ENCODE measurements at regions not wholly inside any gene's neighbourhood (a gene's known extent, or its start where the extent isn't known, plus 50 kb on each side); places are given as distances from the start of the nearest gene placed in this dataset.
"Not testable (repeated sequence)": the region's sequence is repeated elsewhere in the genome, so short reads cannot be mapped to it uniquely, and the experiment has no call there.

DNA sequence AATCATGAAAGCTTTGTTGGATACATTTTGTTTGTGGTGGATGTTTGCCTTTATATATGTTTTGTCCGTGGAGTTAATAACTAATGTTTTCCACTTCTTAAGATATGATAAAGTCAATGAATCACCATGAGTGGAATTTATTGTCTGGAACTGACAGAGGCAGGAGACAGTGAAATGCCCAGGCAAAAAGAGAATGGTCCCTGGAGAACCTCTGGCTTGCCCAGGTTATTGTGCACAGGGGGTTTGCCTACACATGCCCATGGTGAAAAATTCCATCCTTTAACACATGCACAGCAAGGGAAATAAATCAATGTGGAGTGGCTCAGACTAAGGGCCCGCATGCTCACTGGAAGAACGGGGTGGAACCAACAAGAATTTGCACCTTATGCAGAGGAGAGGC lies 964.3 kb upstream of the GRIA3 start:
- intact Hi-C loops (cut with micrococcal nuclease; ENCODE audit: unreplicated experiment), result no loop called here
- no TSS peak for BruUV-seq (replicated peaks)
- Mint-ChIP-seq H3K4me1 (ENCODE audit: low read depth, unreplicated experiment) (no peaks in the 10 kb centered on the region), H3K27me3 (ENCODE audit: insufficient read depth, unreplicated experiment) (no peaks in the 10 kb centered on the region), H3K36me3 (ENCODE audit: insufficient read depth, unreplicated experiment) (no peaks in the 10 kb centered on the region), H3K4me3 (ENCODE audit: unreplicated experiment) (no peak overlapping the region), H3K27ac (ENCODE audit: unreplicated experiment) (no peak overlapping the region), H3K9me3 (ENCODE audit: unreplicated experiment) (peaks cover 3% of the 10 kb centered on the region)
- Histone ChIP-seq H3K36me3 (ENCODE audit: control insufficient read depth, insufficient read depth, low read length) (no peaks in the 10 kb centered on the region), H3K4me3 (ENCODE audit: low read depth, low read length) (no peak overlapping the region), H3K4me1 (no peaks in the 10 kb centered on the region), H3K27me3 (replicated peaks; ENCODE audit: control insufficient read depth, insufficient read depth, low read length) (no peaks in the 10 kb centered on the region), H3K9me3 (no peaks in the 10 kb centered on the region)
- POLR2A ChIA-PET, result no interaction called here
- no peak for DNase-seq
- CTCF ChIA-PET, result no interaction called here
- TF ChIP-seq, protein P1, sequence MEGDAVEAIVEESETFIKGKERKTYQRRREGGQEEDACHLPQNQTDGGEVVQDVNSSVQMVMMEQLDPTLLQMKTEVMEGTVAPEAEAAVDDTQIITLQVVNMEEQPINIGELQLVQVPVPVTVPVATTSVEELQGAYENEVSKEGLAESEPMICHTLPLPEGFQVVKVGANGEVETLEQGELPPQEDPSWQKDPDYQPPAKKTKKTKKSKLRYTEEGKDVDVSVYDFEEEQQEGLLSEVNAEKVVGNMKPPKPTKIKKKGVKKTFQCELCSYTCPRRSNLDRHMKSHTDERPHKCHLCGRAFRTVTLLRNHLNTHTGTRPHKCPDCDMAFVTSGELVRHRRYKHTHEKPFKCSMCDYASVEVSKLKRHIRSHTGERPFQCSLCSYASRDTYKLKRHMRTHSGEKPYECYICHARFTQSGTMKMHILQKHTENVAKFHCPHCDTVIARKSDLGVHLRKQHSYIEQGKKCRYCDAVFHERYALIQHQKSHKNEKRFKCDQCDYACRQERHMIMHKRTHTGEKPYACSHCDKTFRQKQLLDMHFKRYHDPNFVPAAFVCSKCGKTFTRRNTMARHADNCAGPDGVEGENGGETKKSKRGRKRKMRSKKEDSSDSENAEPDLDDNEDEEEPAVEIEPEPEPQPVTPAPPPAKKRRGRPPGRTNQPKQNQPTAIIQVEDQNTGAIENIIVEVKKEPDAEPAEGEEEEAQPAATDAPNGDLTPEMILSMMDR (IDR thresholded peaks at IDR 0.05; ENCODE audit: insufficient read depth in 1 of 2, low read depth in 1 of 2, low read length in 1 of 2, severe bottlenecking in 1 of 2, unreplicated experiment in 1 of 2), result no peak

DNA sequence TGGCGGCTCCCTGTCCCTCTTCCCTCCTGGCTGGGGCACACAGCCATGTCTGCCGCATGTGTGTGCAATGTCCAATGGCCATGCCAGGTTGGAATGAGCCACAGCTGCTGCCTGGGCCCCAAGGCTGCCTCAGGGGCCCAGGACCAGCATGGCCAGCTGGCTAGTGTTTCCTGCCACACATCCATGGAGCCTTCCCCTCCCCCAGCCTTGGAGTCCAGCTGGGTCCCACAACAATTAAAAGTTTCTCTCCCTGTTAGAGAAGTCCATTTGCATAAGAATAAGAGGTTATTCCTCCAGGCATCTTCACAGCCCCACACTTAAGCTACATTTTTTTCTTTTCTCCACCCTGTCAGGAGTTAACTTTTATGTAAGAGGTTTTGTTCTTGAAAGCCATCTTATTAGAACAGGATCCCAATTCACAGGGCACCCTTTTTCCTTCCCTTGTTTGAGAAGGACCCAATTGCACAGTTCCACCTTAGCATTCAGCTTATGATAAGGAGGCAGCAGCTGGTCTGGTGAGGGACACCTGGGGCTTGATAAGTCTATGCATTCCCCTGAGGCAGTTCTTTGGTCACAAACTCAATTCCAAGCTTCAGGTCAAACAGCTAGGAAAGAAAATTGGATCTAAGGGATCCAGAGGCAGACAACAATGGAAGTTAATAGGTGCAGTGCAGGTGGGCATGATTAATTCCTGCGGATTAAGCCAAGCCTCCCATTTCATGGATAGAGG lies 963.3 kb upstream of the GRIA3 start:
- H3K36me3 Mint-ChIP-seq (ENCODE audit: insufficient read depth, unreplicated experiment), result no peaks in the 10 kb centered on the region
- intact Hi-C loops (cut with micrococcal nuclease; ENCODE audit: unreplicated experiment), result no loop called here
- TF ChIP-seq, protein P1 (IDR thresholded peaks at IDR 0.05; ENCODE audit: insufficient read depth in 1 of 2, low read depth in 1 of 2, low read length in 1 of 2, severe bottlenecking in 1 of 2, unreplicated experiment in 1 of 2), result no peak
- Histone ChIP-seq H3K36me3 (ENCODE audit: control insufficient read depth, insufficient read depth, low read length) (no peaks in the 10 kb centered on the region), H3K9me3 (no peaks in the 10 kb centered on the region), H3K4me1 (no peaks in the 10 kb centered on the region), H3K4me3 (ENCODE audit: low read depth, low read length) (no peak overlapping the region), H3K27me3 (replicated peaks; ENCODE audit: control insufficient read depth, insufficient read depth, low read length) (no peaks in the 10 kb centered on the region)
- BruUV-seq (replicated peaks), result no TSS peak
- ChIA-PET CTCF (no interaction called here), POLR2A (no interaction called here)
- H3K4me3 Mint-ChIP-seq (ENCODE audit: unreplicated experiment), result no peak overlapping the region
- H3K4me1 Mint-ChIP-seq (ENCODE audit: low read depth, unreplicated experiment), result no peaks in the 10 kb centered on the region
- no peak overlapping the region for H3K27ac Mint-ChIP-seq (ENCODE audit: unreplicated experiment)
- peaks cover 14% of the 10 kb centered on the region for H3K9me3 Mint-ChIP-seq (ENCODE audit: unreplicated experiment)
- no peaks in the 10 kb centered on the region for H3K27me3 Mint-ChIP-seq (ENCODE audit: insufficient read depth, unreplicated experiment)
- no peak for DNase-seq

DNA sequence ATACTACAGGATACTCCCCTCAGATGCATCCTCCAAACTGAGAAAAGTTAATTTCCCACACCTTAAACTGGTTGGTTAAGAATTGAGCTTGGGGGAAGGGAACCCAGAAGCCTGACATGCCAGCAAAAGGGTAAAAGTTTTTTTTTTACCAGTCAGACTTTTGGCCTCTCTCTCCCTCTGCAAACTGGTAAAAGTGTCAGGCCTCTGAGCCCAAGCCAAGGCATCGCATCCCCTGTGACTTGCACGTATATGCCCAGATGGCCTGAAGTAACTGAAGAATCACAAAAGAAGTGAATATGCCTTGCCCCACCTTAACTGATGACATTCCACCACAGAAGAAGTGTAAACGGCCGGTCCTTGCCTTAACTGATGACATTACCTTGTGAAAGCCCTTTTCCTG lies 962.3 kb upstream of the GRIA3 start:
- BruUV-seq (replicated peaks); H3K27me3 Mint-ChIP-seq (ENCODE audit: insufficient read depth, unreplicated experiment); H3K27ac Mint-ChIP-seq (ENCODE audit: unreplicated experiment); H3K4me3 ChIP-seq (ENCODE audit: low read depth, low read length); intact Hi-C loops (cut with micrococcal nuclease; ENCODE audit: unreplicated experiment); H3K27me3 ChIP-seq (replicated peaks; ENCODE audit: control insufficient read depth, insufficient read depth, low read length); CTCF ChIA-PET; H3K4me3 Mint-ChIP-seq (ENCODE audit: unreplicated experiment); H3K36me3 Mint-ChIP-seq (ENCODE audit: insufficient read depth, unreplicated experiment); H3K9me3 ChIP-seq; H3K36me3 ChIP-seq (ENCODE audit: control insufficient read depth, insufficient read depth, low read length); DNase-seq; H3K4me1 Mint-ChIP-seq (ENCODE audit: low read depth, unreplicated experiment); H3K4me1 ChIP-seq; POLR2A ChIA-PET: not testable (repeated sequence)
- peaks cover 14% of the 10 kb centered on the region for H3K9me3 Mint-ChIP-seq (ENCODE audit: unreplicated experiment)

DNA sequence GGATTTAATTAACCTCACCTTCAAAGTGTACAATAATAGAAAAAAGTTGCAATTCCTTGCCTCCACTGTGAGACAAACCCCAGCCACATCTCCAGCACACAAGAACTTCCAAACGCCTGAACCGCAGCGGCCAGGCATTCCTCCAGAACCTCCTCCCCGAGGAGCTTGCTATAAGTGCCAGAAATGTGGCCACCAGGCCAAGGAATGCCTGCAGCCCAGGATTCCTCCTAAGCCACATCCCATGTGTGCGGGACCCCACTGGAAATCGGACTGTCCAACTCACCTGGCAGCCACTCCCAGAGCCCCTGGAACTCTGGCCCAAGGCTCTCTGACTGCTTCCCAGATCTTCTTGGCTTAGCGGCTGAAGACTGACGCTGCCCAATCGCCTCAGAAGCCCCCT lies 959.9 kb upstream of the GRIA3 start:
- BruUV-seq (replicated peaks); H3K9me3 ChIP-seq; H3K36me3 Mint-ChIP-seq (ENCODE audit: insufficient read depth, unreplicated experiment); POLR2A ChIA-PET; H3K27ac Mint-ChIP-seq (ENCODE audit: unreplicated experiment); DNase-seq; H3K27me3 ChIP-seq (replicated peaks; ENCODE audit: control insufficient read depth, insufficient read depth, low read length); H3K4me1 Mint-ChIP-seq (ENCODE audit: low read depth, unreplicated experiment); intact Hi-C loops (cut with micrococcal nuclease; ENCODE audit: unreplicated experiment); H3K4me1 ChIP-seq; H3K36me3 ChIP-seq (ENCODE audit: control insufficient read depth, insufficient read depth, low read length); H3K4me3 ChIP-seq (ENCODE audit: low read depth, low read length); H3K27me3 Mint-ChIP-seq (ENCODE audit: insufficient read depth, unreplicated experiment); CTCF ChIA-PET; H3K4me3 Mint-ChIP-seq (ENCODE audit: unreplicated experiment): not testable (repeated sequence)
- peaks cover 14% of the 10 kb centered on the region for H3K9me3 Mint-ChIP-seq (ENCODE audit: unreplicated experiment)

Measured in Caco-2 (cell line).